ENCODE measurements at regions not wholly inside any gene's neighbourhood (a gene's known extent, or its start where the extent isn't known, plus 50 kb on each side); places are given as distances from the start of the nearest gene placed in this dataset.

DNA sequence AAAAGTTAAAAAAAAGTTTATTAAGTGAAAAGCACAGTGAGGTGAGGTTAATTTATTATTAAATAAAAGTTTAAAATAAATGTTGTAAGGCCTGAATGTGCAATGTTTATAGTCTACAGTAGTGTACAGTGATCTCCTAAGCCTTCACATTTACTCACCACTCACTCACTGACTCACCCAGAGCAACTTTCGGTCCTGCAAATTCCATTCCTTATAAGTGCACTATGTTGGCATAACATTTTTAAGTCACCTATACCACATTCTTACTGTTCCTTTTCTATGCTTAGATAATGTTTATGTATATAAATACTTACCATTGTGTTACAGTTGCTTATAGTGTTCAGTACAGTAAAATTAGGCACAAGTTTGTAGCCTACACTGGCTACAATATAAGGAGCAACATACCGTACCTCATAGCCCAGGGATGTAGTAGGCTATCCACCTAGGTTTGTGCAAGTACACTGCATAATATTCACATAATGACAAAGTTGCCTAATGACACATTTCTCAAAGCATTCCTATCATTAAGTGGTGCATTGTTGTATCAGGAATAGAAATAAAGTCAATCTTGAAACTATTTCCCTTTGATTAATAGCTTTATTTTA lies 426.5 kb upstream of the BRINP3 start:
- Histone ChIP-seq H3K27ac (no peak overlapping the region), H3K4me3 (no peak overlapping the region), H3K27me3 (no peaks in the 10 kb centered on the region), H3K36me3 (no peaks in the 10 kb centered on the region), H3K4me1 (no peaks in the 10 kb centered on the region), H3K9me3 (no peaks in the 10 kb centered on the region)
- WGBS, 2 donors: 84 to 87% methylated on average over 2 of the region's 2 CpGs
- DNase-seq: no peak
- TF ChIP-seq EP300 (IDR thresholded peaks at IDR 0.05) (no peak), POLR2A (IDR thresholded peaks at IDR 0.05) (no peak)
- TF ChIP-seq, protein P1, sequence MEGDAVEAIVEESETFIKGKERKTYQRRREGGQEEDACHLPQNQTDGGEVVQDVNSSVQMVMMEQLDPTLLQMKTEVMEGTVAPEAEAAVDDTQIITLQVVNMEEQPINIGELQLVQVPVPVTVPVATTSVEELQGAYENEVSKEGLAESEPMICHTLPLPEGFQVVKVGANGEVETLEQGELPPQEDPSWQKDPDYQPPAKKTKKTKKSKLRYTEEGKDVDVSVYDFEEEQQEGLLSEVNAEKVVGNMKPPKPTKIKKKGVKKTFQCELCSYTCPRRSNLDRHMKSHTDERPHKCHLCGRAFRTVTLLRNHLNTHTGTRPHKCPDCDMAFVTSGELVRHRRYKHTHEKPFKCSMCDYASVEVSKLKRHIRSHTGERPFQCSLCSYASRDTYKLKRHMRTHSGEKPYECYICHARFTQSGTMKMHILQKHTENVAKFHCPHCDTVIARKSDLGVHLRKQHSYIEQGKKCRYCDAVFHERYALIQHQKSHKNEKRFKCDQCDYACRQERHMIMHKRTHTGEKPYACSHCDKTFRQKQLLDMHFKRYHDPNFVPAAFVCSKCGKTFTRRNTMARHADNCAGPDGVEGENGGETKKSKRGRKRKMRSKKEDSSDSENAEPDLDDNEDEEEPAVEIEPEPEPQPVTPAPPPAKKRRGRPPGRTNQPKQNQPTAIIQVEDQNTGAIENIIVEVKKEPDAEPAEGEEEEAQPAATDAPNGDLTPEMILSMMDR (IDR thresholded peaks at IDR 0.05): no peak
- ATAC-seq (ENCODE audit: low FRiP score in 2 of 2): no peak

DNA sequence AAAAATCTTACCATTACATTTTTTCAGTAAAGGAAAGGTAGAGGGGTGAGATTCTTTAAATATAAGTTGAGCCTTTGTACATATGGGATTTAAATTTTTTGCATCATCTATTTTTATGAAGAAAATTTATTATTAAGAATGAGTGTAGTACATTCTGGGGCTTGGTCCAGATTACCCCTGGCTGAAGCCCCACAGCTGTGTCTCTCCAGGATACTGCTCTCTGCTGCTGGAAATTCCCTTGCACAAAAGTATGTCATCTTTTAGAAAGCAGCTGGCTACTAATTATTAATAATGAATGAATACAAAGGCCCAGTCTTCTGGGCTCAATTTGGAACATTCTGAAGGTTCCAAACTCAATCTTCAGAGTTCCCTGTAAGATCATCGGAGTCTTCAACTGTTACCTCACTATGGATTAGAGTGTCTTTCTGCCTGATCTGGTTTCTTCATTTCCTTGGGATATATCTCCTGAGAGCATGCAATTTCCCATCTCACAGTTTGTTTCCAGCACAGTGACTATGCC lies 428.6 kb upstream of the BRINP3 start:
- TF ChIP-seq EP300 (IDR thresholded peaks at IDR 0.05) (no peak), POLR2A (IDR thresholded peaks at IDR 0.05) (no peak), POLR2AphosphoS5 (IDR thresholded peaks at IDR 0.05) (no peak)
- TF ChIP-seq, protein P1 (IDR thresholded peaks at IDR 0.05): no peak
- H3K4me3 ChIP-seq: no peak overlapping the region
- H3K9me3 ChIP-seq: no peaks in the 10 kb centered on the region
- 85% methylated on average over 1 of the region's 1 CpG for WGBS, 2 donors
- ATAC-seq (ENCODE audit: low FRiP score in 2 of 2) (no peak), DNase-seq (no peak)
- no peaks in the 10 kb centered on the region for H3K4me1 ChIP-seq
- H3K27me3 ChIP-seq: no peaks in the 10 kb centered on the region
- no peak overlapping the region for H3K27ac ChIP-seq
- no peaks in the 10 kb centered on the region for H3K36me3 ChIP-seq

DNA sequence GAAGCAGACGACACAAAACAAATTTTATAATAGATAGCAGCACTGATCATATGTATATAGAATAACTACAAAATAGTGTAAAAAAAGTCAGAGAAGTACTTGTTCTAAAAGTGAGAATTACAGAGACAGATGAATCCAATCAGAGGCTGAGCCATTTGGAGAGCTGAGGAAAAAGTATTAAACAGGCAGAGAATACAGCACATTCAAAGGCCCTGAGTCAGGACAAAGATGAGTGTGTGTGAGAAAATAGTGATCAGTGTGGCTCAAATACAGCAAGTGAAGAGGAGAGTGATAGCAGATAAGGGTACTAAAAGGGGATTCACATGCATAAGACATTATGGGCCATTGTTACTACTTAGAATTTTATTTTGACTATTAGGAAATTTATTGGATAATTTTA lies 430.6 kb upstream of the BRINP3 start:
- Histone ChIP-seq H3K36me3 (no peaks in the 10 kb centered on the region), H3K27ac (no peak overlapping the region), H3K4me3 (no peak overlapping the region), H3K27me3 (no peaks in the 10 kb centered on the region), H3K4me1 (no peaks in the 10 kb centered on the region), H3K9me3 (no peaks in the 10 kb centered on the region)
- no peak for TF ChIP-seq POLR2AphosphoS5 (IDR thresholded peaks at IDR 0.05)
- no peak for TF ChIP-seq EP300 (IDR thresholded peaks at IDR 0.05)
- TF ChIP-seq, protein P1 (IDR thresholded peaks at IDR 0.05): no peak
- TF ChIP-seq POLR2A (IDR thresholded peaks at IDR 0.05): no peak
- no peak for DNase-seq
- WGBS, 2 donors: 90 to 94% methylated on average over 1 of the region's 1 CpG
- ATAC-seq (ENCODE audit: low FRiP score in 2 of 2): no peak

DNA sequence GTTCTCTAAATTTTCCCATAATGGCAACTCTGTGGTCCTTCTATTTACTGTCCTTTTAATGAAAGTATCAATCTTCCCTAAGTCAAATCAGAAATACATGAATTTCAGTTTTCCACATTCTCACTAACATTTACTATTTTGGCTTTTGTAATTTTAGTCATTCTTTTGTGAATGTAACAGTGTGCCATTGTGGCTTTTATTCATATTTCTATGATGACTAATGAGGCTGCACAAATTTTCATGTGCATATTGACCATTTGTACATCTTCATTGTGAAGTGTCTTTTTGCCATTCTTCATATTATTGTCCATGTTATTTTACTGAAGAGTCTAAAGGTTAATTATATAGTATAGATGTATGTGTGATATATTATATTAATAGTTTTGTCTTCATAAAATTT lies 431.0 kb upstream of the BRINP3 start:
- Histone ChIP-seq H3K36me3 (no peaks in the 10 kb centered on the region), H3K4me3 (no peak overlapping the region), H3K4me1 (no peaks in the 10 kb centered on the region), H3K9me3 (no peaks in the 10 kb centered on the region), H3K27ac (no peak overlapping the region), H3K27me3 (no peaks in the 10 kb centered on the region)
- DNase-seq: no peak
- TF ChIP-seq POLR2AphosphoS5 (IDR thresholded peaks at IDR 0.05): no peak
- TF ChIP-seq, protein P1 (IDR thresholded peaks at IDR 0.05): no peak
- TF ChIP-seq EP300 (IDR thresholded peaks at IDR 0.05): no peak
- TF ChIP-seq POLR2A (IDR thresholded peaks at IDR 0.05): no peak
- ATAC-seq (ENCODE audit: low FRiP score in 2 of 2): no peak

DNA sequence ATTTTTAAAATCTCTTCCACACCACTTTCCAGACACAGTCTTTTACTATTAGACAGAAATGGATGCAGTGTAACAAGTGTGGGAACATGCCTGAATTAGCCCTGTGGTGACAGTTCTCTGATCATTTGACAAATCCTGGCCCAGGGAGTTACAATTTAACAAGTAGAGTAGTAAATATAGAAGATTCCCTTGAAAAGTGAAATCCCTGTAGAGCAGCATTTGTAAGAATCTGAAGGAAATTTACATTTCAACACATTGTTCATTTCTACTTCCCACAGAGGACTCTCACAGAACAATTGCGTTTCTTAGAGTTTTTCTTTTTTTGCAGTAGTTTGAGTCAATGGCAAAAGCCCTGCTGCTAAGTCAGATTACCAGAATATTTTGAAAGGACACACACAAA lies 458.3 kb upstream of the BRINP3 start:
- H3K36me3 ChIP-seq: no peaks in the 10 kb centered on the region
- WGBS, 2 donors: 67 to 83% methylated on average over 1 of the region's 1 CpG
- no peaks in the 10 kb centered on the region for H3K27me3 ChIP-seq
- no peak overlapping the region for H3K27ac ChIP-seq
- H3K4me1 ChIP-seq: no peaks in the 10 kb centered on the region
- TF ChIP-seq POLR2A (IDR thresholded peaks at IDR 0.05) (no peak), EP300 (IDR thresholded peaks at IDR 0.05) (no peak), POLR2AphosphoS5 (IDR thresholded peaks at IDR 0.05) (no peak)
- TF ChIP-seq, protein P1 (IDR thresholded peaks at IDR 0.05): no peak
- H3K4me3 ChIP-seq: no peak overlapping the region
- peaks cover 0 to 6% (median 0%) of the 10 kb centered on the region in 4 donors for H3K9me3 ChIP-seq
- DNase-seq (no peak), ATAC-seq (ENCODE audit: low FRiP score in 2 of 2) (no peak)

All from upper lobe of left lung (tissue), 6 donors.